HG03521 (cell line): ENCODE measurements at regions not wholly inside any gene's neighbourhood (a gene's known extent, or its start where the extent isn't known, plus 50 kb on each side); places are given as distances from the start of the nearest gene placed in this dataset.
"Not testable (repeated sequence)": the region's sequence is repeated elsewhere in the genome, so short reads cannot be mapped to it uniquely, and the experiment has no call there.

Source experiments
- ATAC-seq: cut with Tn5 transposase; IDR thresholded peaks from one replicate; pipeline ENCODE4 v1.9.1; 2021; ENCODE audit warnings: mild to moderate bottlenecking, moderate library complexity; ENCODE audit not compliant: unreplicated experiment

DNA sequence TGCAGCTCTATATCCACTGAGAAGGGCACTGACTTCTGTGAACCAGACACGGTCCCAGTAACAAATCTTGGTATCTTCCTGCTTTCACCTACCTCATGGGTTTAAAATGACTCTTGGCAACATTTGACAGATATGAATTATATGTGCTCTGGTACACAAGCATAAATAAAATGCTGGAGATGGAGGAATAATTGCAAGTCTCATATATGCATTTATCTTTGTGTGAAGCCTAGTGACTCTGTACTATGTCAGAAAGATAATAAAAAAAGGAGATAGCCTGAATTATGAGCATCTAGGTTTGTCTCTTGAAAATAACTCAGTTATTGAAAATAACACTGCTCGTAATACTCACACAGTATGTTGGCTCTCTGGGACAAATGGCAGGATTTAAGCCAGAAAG lies 167.1 kb upstream of the CRBN start:
- no peak for ATAC-seq

DNA sequence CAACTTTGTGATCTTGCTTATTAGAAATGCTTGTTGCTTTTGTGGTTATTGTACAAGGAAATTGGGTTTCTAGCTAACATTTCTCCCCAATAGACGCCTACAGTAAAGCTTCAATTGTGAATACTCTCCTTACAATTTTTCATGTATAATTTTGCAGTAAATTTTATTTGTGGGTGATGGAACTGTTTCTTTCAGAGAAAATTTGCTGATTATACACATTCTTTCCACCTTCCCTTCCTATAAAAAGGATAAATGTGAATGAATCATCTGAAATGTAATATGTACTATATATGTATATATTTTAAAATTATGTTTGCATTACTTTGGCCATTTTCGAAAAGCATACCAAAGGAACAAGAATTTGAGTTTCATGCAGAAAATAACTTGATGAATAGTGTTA lies 162.7 kb upstream of the CRBN start:
- ATAC-seq = no peak

- no peak for ATAC-seq
Measured at GRCh38 chr3:3340965-3341895, 161.7 kb upstream of the CRBN start.

DNA sequence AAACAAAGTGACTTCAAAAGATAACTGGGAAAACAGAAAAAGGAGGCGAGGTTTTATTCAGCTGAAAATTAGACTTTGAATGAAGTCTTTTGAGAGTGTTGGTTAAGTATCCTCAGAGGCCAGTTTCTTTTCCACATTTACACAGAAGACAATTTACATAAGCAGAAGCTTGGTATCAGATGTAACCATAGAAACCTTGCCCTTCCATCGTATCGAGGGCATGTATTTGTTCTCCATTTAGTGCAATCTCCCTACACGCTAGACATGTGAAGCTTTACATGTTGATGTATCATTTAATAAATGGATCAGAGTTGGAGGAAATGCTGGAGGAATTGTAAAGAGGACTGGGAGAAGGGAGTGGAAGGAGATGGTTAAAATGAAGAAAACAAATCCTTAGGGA lies 161.0 kb upstream of the CRBN start:
- ATAC-seq = no peak

GRCh38 chr3:3335903-3336302 lies 156.4 kb upstream of the CRBN start:
- no peak for ATAC-seq

GRCh38 chr3:3334491-3334890 lies 155.0 kb upstream of the CRBN start:
- no peak for ATAC-seq

DNA sequence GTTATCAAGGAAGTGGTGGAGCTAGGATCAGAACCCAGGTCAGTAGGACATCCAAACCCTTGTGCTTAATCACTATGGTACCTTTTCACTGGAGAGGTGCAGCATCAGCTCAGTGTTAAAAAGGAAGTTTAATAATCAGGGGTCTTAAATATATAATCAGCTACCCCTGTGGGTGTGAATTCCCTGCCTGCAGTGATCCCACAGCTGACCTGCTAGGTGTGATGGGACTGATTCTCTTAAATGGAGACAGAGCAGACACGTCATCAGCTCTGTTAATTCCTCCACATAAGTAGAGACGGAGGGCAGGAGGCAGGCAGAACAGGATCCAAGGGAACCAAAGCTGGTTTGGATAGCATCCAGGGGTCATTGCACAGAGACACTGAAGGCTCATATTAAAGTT lies 154.1 kb upstream of the CRBN start:
- no peak for ATAC-seq

GRCh38 chr3:3316521-3316920 lies 137.0 kb upstream of the CRBN start:
- no peak for ATAC-seq

DNA sequence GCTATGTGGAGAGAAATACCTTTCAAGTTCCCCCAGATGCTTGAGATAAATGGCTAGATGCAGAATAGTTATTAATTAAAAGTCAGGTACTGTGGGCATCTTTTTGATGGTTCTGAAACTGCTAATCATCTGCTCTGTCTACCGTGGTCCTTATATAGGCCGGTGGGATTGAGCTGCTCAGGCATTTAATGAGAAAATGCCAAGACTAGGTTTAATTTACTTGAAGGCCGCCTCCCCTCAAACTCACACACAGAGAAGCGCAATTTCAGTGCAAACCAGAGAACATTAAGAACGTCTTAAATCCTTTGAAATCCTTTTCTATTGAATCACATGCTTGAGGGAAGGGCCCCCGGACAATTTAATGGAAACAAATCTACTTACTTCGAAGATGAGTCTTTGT lies 136.4 kb upstream of the CRBN start:
- no peak for ATAC-seq

DNA sequence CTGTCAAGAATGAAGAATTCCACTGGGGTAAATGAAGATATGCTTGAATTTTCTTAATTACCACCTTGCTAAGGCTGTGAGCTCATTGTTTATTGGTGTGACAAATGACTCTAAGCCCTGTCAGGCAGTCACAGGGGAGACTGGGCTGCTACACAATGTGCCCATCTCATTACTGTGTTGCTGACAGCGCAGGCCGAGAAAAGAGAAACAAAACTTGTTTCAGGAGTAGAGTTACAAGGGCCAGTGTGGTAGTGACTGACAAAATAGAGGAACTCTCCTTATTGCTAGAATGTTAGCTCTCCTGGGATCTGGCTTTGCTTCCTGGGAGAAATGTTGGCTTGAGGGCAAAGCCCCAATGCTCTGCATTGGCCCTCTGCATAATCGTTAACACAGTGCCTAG lies 130.4 kb upstream of the CRBN start:
- ATAC-seq = no peak

DNA sequence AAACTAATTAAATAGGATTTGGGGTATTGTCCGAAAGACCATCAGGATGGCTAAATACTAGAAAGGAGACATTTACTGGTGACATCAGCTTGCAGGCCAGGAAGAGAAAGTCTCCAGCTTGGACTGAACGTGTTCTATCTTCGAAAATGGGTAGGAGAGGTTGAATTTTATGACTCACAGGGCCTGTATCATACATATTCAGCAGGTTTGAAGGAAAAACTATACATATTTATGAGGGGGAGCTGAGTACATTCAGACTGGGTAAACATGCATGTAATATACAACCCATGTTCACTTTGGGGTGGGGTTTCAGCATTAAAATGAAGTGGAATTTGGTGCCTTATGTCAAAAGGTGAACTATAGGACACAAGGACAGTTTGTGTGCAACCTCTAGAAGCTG lies 129.3 kb upstream of the CRBN start:
- ATAC-seq = no peak

GRCh38 chr3:3307491-3307890 lies 128.0 kb upstream of the CRBN start:
- ATAC-seq = no peak

DNA sequence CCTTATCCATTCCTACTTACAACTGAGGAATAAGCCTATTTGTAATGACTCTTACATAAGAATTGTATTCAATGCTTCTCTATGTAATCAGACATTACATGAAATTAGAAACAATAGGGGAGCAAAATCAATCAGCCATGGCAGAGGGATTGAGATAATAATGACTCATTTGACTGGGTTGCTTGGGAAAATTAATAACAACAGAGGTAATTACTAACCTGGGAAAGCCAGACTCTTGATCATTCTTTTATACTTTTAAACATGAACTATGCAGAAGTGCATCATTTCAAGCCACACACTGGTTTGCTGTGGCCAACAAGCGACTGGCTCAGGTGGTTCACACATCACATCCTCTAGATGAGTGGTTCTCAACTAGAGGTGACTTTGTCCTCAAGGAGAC lies 126.3 kb upstream of the CRBN start:
- ATAC-seq = no peak

DNA sequence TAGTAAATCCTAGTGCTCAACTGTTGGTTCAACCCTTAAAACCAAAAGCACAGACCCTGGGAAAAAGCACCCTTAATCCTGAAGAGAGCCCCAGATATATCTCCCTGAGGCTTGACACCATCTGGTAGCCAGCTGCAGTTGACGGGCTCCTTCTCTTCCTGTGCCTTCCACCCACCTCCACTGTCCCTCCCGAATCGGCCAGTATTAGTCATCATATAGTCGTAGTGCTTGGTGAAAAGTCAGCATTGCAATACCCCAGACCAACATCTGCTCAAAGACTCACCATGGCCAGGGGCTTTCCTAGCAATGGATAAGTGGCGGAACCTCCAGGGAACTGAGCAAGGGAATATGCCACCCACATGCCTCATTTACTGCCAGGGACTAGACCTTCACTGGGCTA lies 125.6 kb upstream of the CRBN start:
- no peak for ATAC-seq

- ATAC-seq = no peak
Measured at GRCh38 chr3:3303636-3304035, 124.1 kb upstream of the CRBN start.

GRCh38 chr3:3302964-3303363 lies 123.5 kb upstream of the CRBN start:
- no peak for ATAC-seq

DNA sequence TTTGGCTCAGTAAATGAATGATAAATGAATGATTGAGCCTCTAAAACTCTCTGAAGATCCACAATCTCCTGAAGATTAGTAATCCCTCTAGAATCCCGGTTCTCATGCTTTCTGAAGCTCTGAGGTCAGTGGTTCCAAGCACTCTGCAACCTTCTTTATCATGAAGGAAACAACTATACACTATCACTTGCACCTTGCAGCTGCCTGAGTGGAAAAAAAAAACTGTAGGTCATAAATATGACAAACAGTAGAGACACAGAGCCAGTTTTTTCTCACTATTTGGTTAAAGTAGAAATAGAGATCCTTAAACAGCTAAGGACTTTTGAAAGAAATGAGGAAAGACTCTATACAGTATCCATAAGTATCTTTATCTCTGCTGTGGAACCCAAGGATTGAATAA lies 122.0 kb upstream of the CRBN start:
- no peak for ATAC-seq

DNA sequence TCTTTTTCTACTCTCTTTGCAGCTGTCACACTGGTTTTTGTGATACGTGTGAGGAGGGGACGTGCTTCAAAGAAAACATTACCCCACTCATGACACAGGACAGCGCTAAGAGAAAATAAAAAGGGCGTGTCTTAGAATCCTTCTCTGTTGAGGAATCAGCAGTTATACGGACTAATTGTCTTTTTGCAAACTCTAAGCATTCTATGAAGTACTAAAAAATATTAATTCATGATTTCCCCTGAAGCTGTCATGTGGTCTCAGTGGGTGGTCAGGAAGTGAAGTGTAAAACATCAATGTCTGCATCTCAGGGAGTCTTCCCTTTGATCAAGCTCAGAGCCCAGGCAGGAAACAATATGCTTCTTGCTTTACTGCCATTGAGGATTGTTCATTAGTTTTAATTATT lies 117.5 kb upstream of the CRBN start:
- ATAC-seq = no peak

GRCh38 chr3:3295586-3295985 lies 116.1 kb upstream of the CRBN start:
- no peak for ATAC-seq

DNA sequence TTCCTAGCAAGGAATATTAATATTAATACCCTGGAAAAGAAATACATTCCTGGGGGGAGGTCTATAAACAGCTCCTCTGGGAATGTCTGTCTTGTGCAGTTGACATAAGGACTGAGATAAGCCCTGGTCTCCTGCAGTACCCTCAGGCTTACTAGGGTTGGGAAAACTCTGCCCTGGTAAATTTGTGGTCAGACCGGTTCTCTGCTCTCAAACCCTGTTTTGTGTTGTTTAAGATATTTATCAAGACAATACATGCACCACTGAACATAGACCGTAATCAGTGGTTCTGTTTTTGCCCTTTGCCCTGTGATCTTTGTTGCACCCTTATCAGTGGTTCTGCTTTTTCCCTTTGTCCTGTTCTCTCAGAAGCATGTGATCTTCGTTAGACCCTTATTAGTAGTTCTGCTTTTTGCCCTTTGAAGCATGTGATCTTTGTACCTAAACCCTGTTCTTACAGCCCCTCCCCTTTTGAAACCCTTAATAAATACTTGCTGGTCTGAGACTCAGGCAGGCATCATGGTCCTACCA lies 112.3 kb upstream of the CRBN start:
- not testable (repeated sequence) for ATAC-seq

GRCh38 chr3:3288255-3288654 lies 108.8 kb upstream of the CRBN start:
- ATAC-seq = no peak

GRCh38 chr3:3286014-3286413 lies 106.5 kb upstream of the CRBN start:
- ATAC-seq = no peak

- ATAC-seq = peak; percentile 50
Measured at GRCh38 chr3:3281024-3281423, 101.5 kb upstream of the CRBN start.
